ENCODE measurements at regions not wholly inside any gene's neighbourhood (a gene's known extent, or its start where the extent isn't known, plus 50 kb on each side); places are given as distances from the start of the nearest gene placed in this dataset.

DNA sequence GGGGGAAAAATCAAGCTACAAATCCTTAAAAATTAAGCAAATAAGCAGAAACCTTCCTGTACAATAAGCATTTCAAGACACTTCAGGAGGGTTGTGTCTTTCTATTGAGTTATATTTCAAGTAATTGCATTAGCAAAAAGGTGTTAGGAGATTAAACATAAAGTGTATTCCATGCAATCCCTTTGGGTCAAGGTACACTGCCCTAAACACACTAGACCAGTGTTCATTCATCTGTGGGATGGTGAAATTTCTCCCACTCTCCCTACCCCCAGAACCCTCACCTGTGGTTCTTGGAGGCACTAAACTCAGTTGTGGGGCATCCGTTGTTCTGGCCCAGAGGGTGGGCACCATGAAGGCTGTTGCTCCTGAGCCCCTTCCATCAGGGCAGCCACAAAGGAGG, 205.1 kb upstream of the SGK1 start (continued):
- TF ChIP-seq EP300 (IDR thresholded peaks at IDR 0.05; ENCODE audit: borderline replicate concordance in 1 of 2, low read depth in 2 of 2, low read length in 2 of 2) (no peak), CTBP2 (IDR thresholded peaks at IDR 0.05; ENCODE audit: borderline replicate concordance, insufficient read depth, insufficient read length, low read length) (no peak), YY1 (IDR thresholded peaks at IDR 0.05; ENCODE audit: low read depth, low read length) (no peak), ASH2L (IDR thresholded peaks at IDR 0.05; ENCODE audit: low read length) (no peak), CHD2 (IDR thresholded peaks at IDR 0.05; ENCODE audit: low read length) (no peak)
